ENCODE measurements at regions not wholly inside any gene's neighbourhood (a gene's known extent, or its start where the extent isn't known, plus 50 kb on each side); places are given as distances from the start of the nearest gene placed in this dataset.

- no peaks in the 10 kb centered on the region for H3K27me3 ChIP-seq (replicated peaks in 1 of 7)
- intact Hi-C loops (cut with DNase I; ENCODE audit: low total_unique reads), result no loop called here
- H3K4me1 ChIP-seq, result no peaks in the 10 kb centered on the region
- H3K36me3 ChIP-seq, result no peaks in the 10 kb centered on the region
- H3K9me3 ChIP-seq, result peaks cover 0 to 7% (median 0%) of the 10 kb centered on the region in 8 donors
- TF ChIP-seq CTCF (IDR thresholded peaks at IDR 0.05 in 8 of 11, conservative IDR thresholded peaks at IDR 0.05 in 3 of 11) (no peak), POLR2A (IDR thresholded peaks at IDR 0.05) (no peak), POLR2AphosphoS5 (IDR thresholded peaks at IDR 0.05) (no peak)
- H3K4me3 ChIP-seq, result no peak overlapping the region
- no peak for DNase-seq
- 87 to 94% (median 88%) methylated on average over 4 of the region's 4 CpGs for WGBS, 5 donors
- H3K27ac ChIP-seq, result no peak overlapping the region
These were observed 615.0 kb upstream of the MBL2 start for GRCh38 chr10:53387562-53387961.

- intact Hi-C loops (cut with DNase I; ENCODE audit: low total_unique reads), result no loop called here
- Histone ChIP-seq H3K27me3 (replicated peaks in 1 of 7) (no peaks in the 10 kb centered on the region), H3K27ac (no peak overlapping the region), H3K9me3 (peaks cover 0 to 9% (median 0%) of the 10 kb centered on the region in 8 donors), H3K4me1 (no peaks in the 10 kb centered on the region), H3K4me3 (no peak overlapping the region), H3K36me3 (no peaks in the 10 kb centered on the region)
- TF ChIP-seq CTCF (IDR thresholded peaks at IDR 0.05 in 8 of 11, conservative IDR thresholded peaks at IDR 0.05 in 3 of 11), result no peak
- TF ChIP-seq POLR2A (IDR thresholded peaks at IDR 0.05), result no peak
- TF ChIP-seq POLR2AphosphoS5 (IDR thresholded peaks at IDR 0.05), result no peak
- no peak for DNase-seq
- 79 to 93% (median 85%) methylated on average over 3 of the region's 3 CpGs for whole genome bisulfite sequencing, 5 donors
These were observed 610.0 kb upstream of the MBL2 start for GRCh38 chr10:53382543-53382942.

- no peak overlapping the region for H3K4me3 ChIP-seq
- intact Hi-C loops (cut with DNase I; ENCODE audit: low total_unique reads), result no loop called here
These were observed 607.4 kb upstream of the MBL2 start for GRCh38 chr10:53379956-53380355.

GRCh38 chr10:53370347-53370746, 597.8 kb upstream of the MBL2 start:
- Histone ChIP-seq H3K4me3 (no peak overlapping the region), H3K27ac (no peak overlapping the region), H3K36me3 (no peaks in the 10 kb centered on the region), H3K9me3 (peaks cover 0 to 25% (median 4%) of the 10 kb centered on the region in 8 donors), H3K27me3 (replicated peaks in 1 of 7) (no peaks in the 10 kb centered on the region), H3K4me1 (no peaks in the 10 kb centered on the region)
- WGBS, 5 donors, result 73 to 95% (median 84%) methylated on average over 2 to 4 of the region's 4 CpGs
- DNase-seq, result no peak
- TF ChIP-seq POLR2A (IDR thresholded peaks at IDR 0.05), result no peak
- TF ChIP-seq CTCF (IDR thresholded peaks at IDR 0.05 in 8 of 11, conservative IDR thresholded peaks at IDR 0.05 in 3 of 11), result no peak
- no peak for TF ChIP-seq POLR2AphosphoS5 (IDR thresholded peaks at IDR 0.05)
- intact Hi-C loops (cut with DNase I; ENCODE audit: low total_unique reads), result no loop called here

More at GRCh38 chr10:53379956-53380355, 607.4 kb upstream of the MBL2 start:
- Histone ChIP-seq H3K27me3 (replicated peaks in 1 of 7) (no peaks in the 10 kb centered on the region), H3K9me3 (peaks cover 0 to 19% (median 0%) of the 10 kb centered on the region in 8 donors), H3K4me1 (no peaks in the 10 kb centered on the region), H3K36me3 (no peaks in the 10 kb centered on the region), H3K27ac (no peak overlapping the region)
- TF ChIP-seq POLR2AphosphoS5 (IDR thresholded peaks at IDR 0.05) (no peak), POLR2A (IDR thresholded peaks at IDR 0.05) (no peak), CTCF (IDR thresholded peaks at IDR 0.05 in 8 of 11, conservative IDR thresholded peaks at IDR 0.05 in 3 of 11) (no peak)
- 63 to 90% (median 73%) methylated on average over 1 of the region's 1 CpG for WGBS, 5 donors
- DNase-seq, result no peak
